NT2/D1 (cell line): ENCODE measurements at regions not wholly inside any gene's neighbourhood (a gene's known extent, or its start where the extent isn't known, plus 50 kb on each side); places are given as distances from the start of the nearest gene placed in this dataset.

Source experiments
- YY1 ChIP-seq: IDR thresholded peaks from 2 replicates; pipeline ENCODE4 v1.6.1; 2011; ENCODE audit not compliant: insufficient read length, insufficient read depth
- ZNF274 ChIP-seq: IDR thresholded peaks from 2 replicates; pipeline ENCODE4 v1.6.1; 2011; ENCODE audit warnings: mild to moderate bottlenecking, low read depth, low read length

- TF ChIP-seq ZNF274 = no peak
- no peak for TF ChIP-seq YY1
Observed at GRCh38 chr1:201756406-201756805, 72.6 kb upstream of the IPO9 start.
